Neutrophil (primary cell): ENCODE measurements at regions not wholly inside any gene's neighbourhood (a gene's known extent, or its start where the extent isn't known, plus 50 kb on each side); places are given as distances from the start of the nearest gene placed in this dataset.

Source experiments
- H3K27ac ChIP-seq: fragments of 200-600 bp; sonication (generic); 2 replicates; pipeline ENCODE4 v1.5.1; 2016; ENCODE audit warnings: mild to moderate bottlenecking, moderate library complexity
- H3K27me3 ChIP-seq: fragments of 200-600 bp; sonication (generic); 2 replicates; pipeline ENCODE4 v1.6.0; 2016; ENCODE audit warnings: mild to moderate bottlenecking
- H3K36me3 ChIP-seq: fragments of 200-600 bp; sonication (generic); 2 replicates; pipeline ENCODE4 v1.5.1; 2017
- H3K4me1 ChIP-seq, 2 experiments: fragments of 200-600 bp in 1 of 2; sonication (generic) in 1 of 2; 1 replicate in 1 of 2; 2 replicates in 1 of 2; pipeline versions ENCODE4 v1.5.1 to v1.6.1; 2013 to 2016; ENCODE audit warnings: low read depth in 1 of 2, low read length in 1 of 2, mild to moderate bottlenecking in 1 of 2, moderate library complexity in 1 of 2; ENCODE audit not compliant: control insufficient read depth in 1 of 2, insufficient read depth in 1 of 2
- H3K4me3 ChIP-seq, 2 experiments: fragments of 200-600 bp in 1 of 2; sonication (generic) in 1 of 2; 1 replicate in 1 of 2; 2 replicates in 1 of 2; pipeline ENCODE4 v1.5.1; 2013 to 2016; ENCODE audit warnings: low read depth in 1 of 2, low read length in 1 of 2, mild to moderate bottlenecking in 1 of 2, moderate library complexity in 1 of 2
- H3K9me3 ChIP-seq: fragments of 200-600 bp; sonication (generic); 2 replicates; pipeline ENCODE4 v1.5.1; 2016
- CTCF ChIP-seq: fragments of 200-600 bp; sonication (generic); IDR thresholded peaks from 2 replicates; pipeline ENCODE4 v1.5.1; 2016; ENCODE audit warnings: antibody characterized with exemption

- no peaks in the 10 kb centered on the region for H3K4me1 ChIP-seq
- no peak overlapping the region for H3K4me3 ChIP-seq
- no peak for TF ChIP-seq CTCF
- H3K27ac ChIP-seq = no peak overlapping the region
- H3K27me3 ChIP-seq = peaks cover 58% of the 10 kb centered on the region
- no peaks in the 10 kb centered on the region for H3K9me3 ChIP-seq
- H3K36me3 ChIP-seq = no peaks in the 10 kb centered on the region
Observed at GRCh38 chr17:45688353-45688752, 95.8 kb upstream of the CRHR1 start.

GRCh38 chr17:45688820-45689219, 95.3 kb upstream of the CRHR1 start:
- no peak overlapping the region for H3K27ac ChIP-seq
- H3K4me1 ChIP-seq = no peaks in the 10 kb centered on the region
- no peaks in the 10 kb centered on the region for H3K36me3 ChIP-seq
- no peak overlapping the region for H3K4me3 ChIP-seq
- no peak for TF ChIP-seq CTCF
- no peaks in the 10 kb centered on the region for H3K9me3 ChIP-seq
- peaks cover 61% of the 10 kb centered on the region for H3K27me3 ChIP-seq

- Histone ChIP-seq H3K9me3 (no peaks in the 10 kb centered on the region), H3K4me3 (no peak overlapping the region), H3K4me1 (no peaks in the 10 kb centered on the region), H3K36me3 (no peaks in the 10 kb centered on the region), H3K27me3 (peaks cover 67% of the 10 kb centered on the region), H3K27ac (no peak overlapping the region)
- no peak for TF ChIP-seq CTCF
Observed at GRCh38 chr17:45689451-45689850, 94.7 kb upstream of the CRHR1 start.

- no peak for TF ChIP-seq CTCF
- Histone ChIP-seq H3K27ac (no peak overlapping the region), H3K4me1 (no peaks in the 10 kb centered on the region), H3K27me3 (peaks cover 80% of the 10 kb centered on the region), H3K4me3 (no peak overlapping the region), H3K36me3 (no peaks in the 10 kb centered on the region), H3K9me3 (no peaks in the 10 kb centered on the region)
Observed at GRCh38 chr17:45690625-45691275, 93.4 kb upstream of the CRHR1 start.

GRCh38 chr17:45692661-45693060, 91.5 kb upstream of the CRHR1 start:
- Histone ChIP-seq H3K4me1 (no peaks in the 10 kb centered on the region), H3K4me3 (no peak overlapping the region), H3K27me3 (peaks cover 88% of the 10 kb centered on the region), H3K9me3 (no peaks in the 10 kb centered on the region), H3K27ac (no peak overlapping the region), H3K36me3 (no peaks in the 10 kb centered on the region)
- no peak for TF ChIP-seq CTCF
